Stimulated activated naive CD8-positive, alpha-beta T cell treated with anti-CD3 and anti-CD28 coated beads, Interleukin-15, amount 100 ng/mL, for 72 hours (primary cell): ENCODE measurements at regions not wholly inside any gene's neighbourhood (a gene's known extent, or its start where the extent isn't known, plus 50 kb on each side); places are given as distances from the start of the nearest gene placed in this dataset.
A peak's percentile ranks its signal among the peaks of the same experiment; 100 is the strongest.
"Not testable (repeated sequence)": the region's sequence is repeated elsewhere in the genome, so short reads cannot be mapped to it uniquely, and the experiment has no call there.

Source experiments
- ATAC-seq: fragments of 150-1000 bp; cut with Tn5 transposase; 2 replicates; pipeline ENCODE4 v1.10.0; 2021; ENCODE audit warnings: mild to moderate bottlenecking, moderate library complexity
- DNase-seq, 2 donors: peaks; one replicate each; pipeline ENCODE4 v3.0.0; 2021 to 2022
- H3K27ac Mint-ChIP-seq, 2 donors: one replicate each; pipeline ENCODE4 v1.8.0; 2022; ENCODE audit warnings: mild to moderate bottlenecking in 2 of 2, mixed read lengths in 2 of 2, moderate library complexity in 2 of 2
- H3K27me3 Mint-ChIP-seq: one replicate; pipeline ENCODE4 v1.8.0; 2022; ENCODE audit warnings: mixed read lengths
- H3K4me1 Mint-ChIP-seq: one replicate; pipeline ENCODE4 v1.8.0; 2022; ENCODE audit warnings: mild to moderate bottlenecking, mixed read lengths
- H3K4me3 Mint-ChIP-seq, 2 donors: one replicate each; pipeline ENCODE4 v1.8.0; 2022; ENCODE audit warnings: mild to moderate bottlenecking in 2 of 2, mixed read lengths in 2 of 2, moderate library complexity in 1 of 2
- H3K9me3 Mint-ChIP-seq, 2 donors: one replicate each; pipeline ENCODE4 v1.8.0; 2022; ENCODE audit warnings: mixed read lengths in 2 of 2

DNA sequence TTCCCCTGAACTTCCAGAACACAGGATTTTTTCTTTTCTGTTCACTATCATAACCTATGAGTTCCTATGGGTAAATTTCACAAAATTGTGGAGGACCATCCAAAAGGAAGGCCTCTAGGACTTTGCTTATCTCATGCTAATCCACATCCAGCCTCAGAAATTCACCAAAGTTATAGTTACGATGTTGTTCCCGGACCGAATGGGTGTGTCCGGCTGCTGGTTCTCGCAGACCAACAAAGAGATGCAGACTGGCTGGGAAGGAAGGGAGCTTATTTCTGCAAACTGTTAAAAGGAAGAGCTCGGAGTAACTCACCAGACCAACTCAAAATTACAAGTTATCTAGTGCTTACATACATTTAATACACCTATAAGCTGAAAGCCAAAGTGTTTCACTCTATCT, 882.9 kb upstream of the SPRY2 start:
- no peak for ATAC-seq
- no peaks in the 10 kb centered on the region for H3K27me3 Mint-ChIP-seq

GRCh38 chr13:81211713-81212112, 870.8 kb upstream of the SPRY2 start:
- Mint-ChIP-seq H3K9me3 (peaks cover 0 to 7% of the 10 kb centered on the region in 2 donors), H3K4me3 (no peak overlapping the region), H3K27ac (no peak overlapping the region), H3K27me3 (no peaks in the 10 kb centered on the region), H3K4me1 (no peaks in the 10 kb centered on the region)
- ATAC-seq (no peak), DNase-seq (no peak)

More for the DNA sequence above, 882.9 kb upstream of the SPRY2 start:
- no peaks in the 10 kb centered on the region for H3K9me3 Mint-ChIP-seq
- no peaks in the 10 kb centered on the region for H3K4me1 Mint-ChIP-seq
- H3K4me3 Mint-ChIP-seq, result no peak overlapping the region
- DNase-seq, result no peak
- H3K27ac Mint-ChIP-seq, result no peak overlapping the region

DNA sequence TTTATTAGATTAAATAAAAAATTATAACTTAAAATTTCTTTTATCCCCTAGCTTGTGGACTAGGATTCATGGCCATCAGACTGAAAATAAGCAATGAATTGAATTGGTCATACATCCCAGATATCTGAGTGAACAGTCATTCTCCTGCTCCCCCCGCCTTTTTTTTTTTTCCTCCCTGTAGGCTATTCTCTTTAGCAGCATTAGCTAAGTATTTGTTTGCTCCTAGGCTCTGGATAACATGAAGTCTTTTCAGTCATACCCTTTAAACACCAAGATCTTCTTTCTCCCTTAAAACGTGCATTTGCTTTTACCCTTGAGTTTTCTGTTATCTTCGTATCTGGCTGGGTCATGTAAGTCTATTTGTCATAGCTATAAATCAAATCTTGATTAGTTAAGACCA, 866.7 kb upstream of the SPRY2 start:
- peaks cover 0 to 4% of the 10 kb centered on the region in 2 donors for H3K9me3 Mint-ChIP-seq
- H3K27me3 Mint-ChIP-seq, result no peaks in the 10 kb centered on the region
- H3K4me1 Mint-ChIP-seq, result no peaks in the 10 kb centered on the region
- no peak overlapping the region for H3K4me3 Mint-ChIP-seq
- no peak overlapping the region for H3K27ac Mint-ChIP-seq
- DNase-seq, result no peak
- ATAC-seq, result no peak

DNA sequence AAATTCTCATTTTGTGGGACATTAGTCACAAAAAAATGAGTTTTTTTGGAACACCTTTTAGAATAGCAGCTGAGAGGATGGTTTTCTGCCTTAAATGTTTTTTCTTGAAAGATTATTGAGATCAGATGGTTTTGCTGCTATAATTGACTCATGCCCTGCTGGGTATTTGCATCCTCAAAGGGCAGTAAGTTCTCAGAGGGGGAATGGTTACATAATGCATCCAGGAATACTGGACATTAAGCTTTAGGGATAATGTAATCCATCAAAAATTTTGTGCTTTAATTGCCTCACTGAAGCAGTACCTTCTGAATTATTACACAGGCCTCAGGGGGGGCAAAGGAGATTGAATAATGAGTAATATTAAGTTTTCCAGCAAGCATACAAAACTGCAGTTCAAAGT, 866.3 kb upstream of the SPRY2 start:
- H3K9me3 Mint-ChIP-seq, result peaks cover 0 to 4% of the 10 kb centered on the region in 2 donors
- H3K27ac Mint-ChIP-seq, result no peak overlapping the region
- H3K4me1 Mint-ChIP-seq, result no peaks in the 10 kb centered on the region
- DNase-seq (no peak), ATAC-seq (no peak)
- no peak overlapping the region for H3K4me3 Mint-ChIP-seq
- H3K27me3 Mint-ChIP-seq, result no peaks in the 10 kb centered on the region

- Mint-ChIP-seq H3K27ac (no peak overlapping the region), H3K4me3 (no peak overlapping the region), H3K27me3 (no peaks in the 10 kb centered on the region), H3K9me3 (no peaks in the 10 kb centered on the region), H3K4me1 (no peaks in the 10 kb centered on the region)
- no peak for DNase-seq
- ATAC-seq, result no peak
Observed at GRCh38 chr13:81203783-81204182, 862.9 kb upstream of the SPRY2 start.

DNA sequence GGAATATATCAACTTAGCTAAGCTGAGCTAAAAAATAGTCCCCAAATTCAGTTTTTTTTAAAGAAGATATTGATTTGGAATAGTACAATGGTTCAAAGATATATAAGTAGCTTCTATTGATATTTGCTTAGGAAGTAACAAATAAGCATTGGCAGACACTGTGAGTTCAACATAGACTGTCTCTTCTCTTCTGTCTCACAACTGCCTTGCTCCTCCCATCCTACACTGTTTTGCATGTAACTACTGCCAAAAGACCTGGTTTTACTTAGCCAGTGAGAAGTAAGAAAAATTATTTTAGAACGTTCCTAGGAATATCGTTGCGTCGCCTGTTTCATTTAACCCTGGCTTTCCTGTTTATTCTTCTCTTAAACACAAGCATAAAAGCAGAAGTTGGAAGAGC, 859.0 kb upstream of the SPRY2 start:
- no peak for ATAC-seq
- H3K4me1 Mint-ChIP-seq, result no peaks in the 10 kb centered on the region

GRCh38 chr13:81197966-81198365, 857.0 kb upstream of the SPRY2 start:
- no peak overlapping the region for H3K4me3 Mint-ChIP-seq
- no peaks in the 10 kb centered on the region for H3K4me1 Mint-ChIP-seq
- no peak for ATAC-seq
- DNase-seq, result no peak
- H3K27me3 Mint-ChIP-seq, result no peaks in the 10 kb centered on the region
- H3K27ac Mint-ChIP-seq, result no peak overlapping the region
- H3K9me3 Mint-ChIP-seq, result peaks cover 19 to 36% of the 10 kb centered on the region in 2 donors

More for the DNA sequence above, 859.0 kb upstream of the SPRY2 start:
- Mint-ChIP-seq H3K9me3 (peaks cover 15 to 19% of the 10 kb centered on the region in 2 donors), H3K27me3 (no peaks in the 10 kb centered on the region), H3K4me3 (no peak overlapping the region), H3K27ac (peak overlapping the region in 1 of 2 donors; percentile 6)
- DNase-seq, result no peak

- Mint-ChIP-seq H3K4me3 (no peak overlapping the region), H3K4me1 (no peaks in the 10 kb centered on the region), H3K9me3 (peaks cover 19 to 36% of the 10 kb centered on the region in 2 donors), H3K27me3 (no peaks in the 10 kb centered on the region), H3K27ac (no peak overlapping the region)
- DNase-seq (no peak), ATAC-seq (no peak)
Observed at GRCh38 chr13:81197483-81197882, 856.6 kb upstream of the SPRY2 start.

- Mint-ChIP-seq H3K27ac (no peak overlapping the region), H3K9me3 (peaks cover 28 to 36% of the 10 kb centered on the region in 2 donors), H3K4me3 (no peak overlapping the region), H3K27me3 (no peaks in the 10 kb centered on the region), H3K4me1 (no peaks in the 10 kb centered on the region)
- DNase-seq (no peak), ATAC-seq (no peak)
Observed at GRCh38 chr13:81194362-81194761, 853.4 kb upstream of the SPRY2 start.

DNA sequence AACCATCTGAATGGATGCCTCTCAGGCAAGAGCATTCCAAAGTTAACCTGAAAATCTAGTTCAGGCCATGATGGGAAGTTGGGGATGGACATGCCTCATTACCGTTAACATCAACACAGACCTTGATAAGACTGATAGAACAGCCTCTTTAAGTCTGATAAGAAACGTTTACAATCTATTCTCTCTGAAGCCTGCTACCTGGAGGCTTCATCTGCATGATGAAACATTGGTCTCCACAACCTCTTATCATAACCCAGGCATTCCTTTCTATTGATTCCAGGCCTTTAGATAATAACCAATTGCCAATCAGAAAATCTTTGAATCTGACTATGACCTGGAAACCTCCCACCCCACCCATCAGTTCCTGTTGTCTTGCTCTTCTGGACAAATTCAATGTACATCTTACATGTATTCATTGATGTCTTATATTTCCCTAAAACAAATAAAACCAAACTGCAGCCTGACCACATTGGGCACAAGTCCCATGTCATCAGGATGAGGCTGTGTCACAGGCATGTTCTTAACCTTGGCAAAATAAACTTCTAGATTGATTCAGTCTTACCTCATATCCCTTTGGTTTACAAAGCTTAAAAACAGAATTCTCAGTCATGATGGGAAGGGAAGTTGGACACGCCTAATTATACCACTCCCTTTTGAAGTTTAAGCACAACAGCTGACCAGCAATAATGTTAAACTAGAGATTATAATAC, 843.8 kb upstream of the SPRY2 start:
- H3K4me1 Mint-ChIP-seq, result no peaks in the 10 kb centered on the region
- ATAC-seq (no peak), DNase-seq (no peak)
- no peaks in the 10 kb centered on the region for H3K27me3 Mint-ChIP-seq
- peaks cover 4 to 7% of the 10 kb centered on the region in 2 donors for H3K9me3 Mint-ChIP-seq
- H3K27ac Mint-ChIP-seq, result no peak overlapping the region
- H3K4me3 Mint-ChIP-seq, result no peak overlapping the region

DNA sequence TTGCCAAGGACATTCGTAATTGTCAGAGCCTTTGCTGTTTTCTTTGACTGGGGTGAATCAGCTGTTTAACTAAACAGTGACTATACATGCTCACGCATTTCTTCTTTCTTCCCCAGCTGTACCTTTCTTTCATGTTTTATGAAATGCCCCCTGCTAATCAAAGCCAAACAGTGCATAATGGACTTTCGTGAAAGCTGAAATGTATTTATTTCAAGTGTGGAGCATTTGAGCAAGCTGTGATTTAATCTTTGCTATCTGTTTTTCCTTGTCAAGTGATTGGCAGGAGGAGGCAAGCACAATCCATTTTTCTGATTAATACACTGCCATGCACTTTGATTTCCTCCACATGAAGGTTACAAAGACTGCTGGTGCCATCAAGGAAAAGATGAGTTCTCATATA, 831.7 kb upstream of the SPRY2 start:
- Mint-ChIP-seq H3K4me3 (no peak overlapping the region), H3K27ac (no peak overlapping the region), H3K27me3 (no peaks in the 10 kb centered on the region), H3K9me3 (no peaks in the 10 kb centered on the region), H3K4me1 (no peaks in the 10 kb centered on the region)
- ATAC-seq (no peak), DNase-seq (no peak)

DNA sequence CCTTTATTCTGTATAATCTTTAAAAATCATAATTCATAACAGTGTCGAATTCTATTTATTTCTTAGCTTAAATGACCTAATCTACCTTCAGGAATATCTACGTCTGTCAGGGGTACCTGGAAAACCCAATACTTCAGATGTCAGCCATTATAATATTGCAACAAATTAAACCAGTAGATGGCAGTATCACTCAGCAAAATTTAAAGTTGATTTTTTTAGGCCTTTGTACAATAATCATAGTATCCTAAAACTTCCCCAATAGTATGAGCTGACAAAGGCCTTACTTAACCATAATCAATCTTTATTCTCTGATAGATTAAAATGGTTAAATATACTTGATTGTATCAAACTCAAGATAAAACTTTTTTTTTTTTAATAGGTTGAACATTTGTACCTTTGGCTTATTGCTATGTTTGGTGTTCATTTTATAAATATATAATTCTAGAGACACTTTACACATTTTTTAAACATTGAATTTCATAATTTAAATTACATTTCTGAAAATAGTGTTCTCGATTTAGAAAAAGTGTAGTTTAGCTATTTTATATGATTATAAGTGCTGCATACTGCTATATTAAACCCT, 830.2 kb upstream of the SPRY2 start:
- no peak for ATAC-seq
- no peak for DNase-seq
- Mint-ChIP-seq H3K27ac (no peak overlapping the region), H3K9me3 (peaks cover 0 to 8% of the 10 kb centered on the region in 2 donors), H3K27me3 (no peaks in the 10 kb centered on the region), H3K4me3 (no peak overlapping the region), H3K4me1 (no peaks in the 10 kb centered on the region)

GRCh38 chr13:81163823-81164222, 822.9 kb upstream of the SPRY2 start:
- H3K27ac Mint-ChIP-seq, ATAC-seq, H3K27me3 Mint-ChIP-seq, DNase-seq, H3K4me1 Mint-ChIP-seq, H3K4me3 Mint-ChIP-seq: not testable (repeated sequence)
- H3K9me3 Mint-ChIP-seq, result peaks cover 0 to 13% of the 10 kb centered on the region in 2 donors

DNA sequence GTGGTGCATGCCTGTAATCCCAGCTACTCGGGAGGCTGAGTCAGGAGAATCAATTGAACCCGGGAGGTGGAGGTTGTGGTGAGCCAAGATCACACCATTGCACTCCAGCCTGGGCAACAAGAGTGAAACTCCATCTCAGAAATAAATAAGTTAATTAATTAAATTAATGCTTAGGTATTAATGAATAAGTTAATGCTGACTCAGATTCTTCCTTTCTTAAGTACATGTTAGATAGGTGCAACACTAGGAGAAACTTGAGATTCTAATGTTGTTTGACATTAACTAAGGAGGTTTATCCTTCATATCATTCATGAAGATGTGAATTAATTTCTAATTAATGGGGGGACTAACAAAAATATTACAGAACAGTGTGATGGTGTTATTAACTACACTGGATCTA, 812.6 kb upstream of the SPRY2 start:
- no peak overlapping the region for H3K4me3 Mint-ChIP-seq
- ATAC-seq, result no peak
- no peak for DNase-seq
- no peak overlapping the region for H3K27ac Mint-ChIP-seq
- H3K4me1 Mint-ChIP-seq, result no peaks in the 10 kb centered on the region
- no peaks in the 10 kb centered on the region for H3K27me3 Mint-ChIP-seq
- H3K9me3 Mint-ChIP-seq, result peaks cover 6 to 20% of the 10 kb centered on the region in 2 donors

DNA sequence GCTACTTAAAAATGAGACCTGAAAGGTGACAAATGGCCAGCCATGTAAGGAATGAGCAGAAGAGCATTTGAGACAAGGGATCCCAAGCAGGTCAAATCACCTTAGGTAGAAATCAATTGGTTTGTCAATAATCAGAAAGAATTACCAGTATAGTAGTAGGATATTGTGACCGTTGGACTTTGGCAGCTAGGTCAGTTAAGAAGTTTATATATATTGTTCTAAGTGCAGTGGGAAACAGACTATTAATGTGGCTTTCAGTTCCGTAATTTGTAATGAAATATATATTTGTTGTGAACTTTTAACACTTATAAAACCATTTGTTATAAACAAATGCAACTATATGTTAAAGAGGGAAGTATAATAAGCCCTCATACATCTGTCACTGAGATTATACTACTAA, 807.9 kb upstream of the SPRY2 start:
- Mint-ChIP-seq H3K4me3 (no peak overlapping the region), H3K27me3 (no peaks in the 10 kb centered on the region), H3K27ac (no peak overlapping the region), H3K4me1 (no peaks in the 10 kb centered on the region), H3K9me3 (peaks cover 13 to 33% of the 10 kb centered on the region in 2 donors)
- DNase-seq, result no peak
- ATAC-seq, result no peak

GRCh38 chr13:81146576-81146975, 805.6 kb upstream of the SPRY2 start:
- H3K4me3 Mint-ChIP-seq, H3K4me1 Mint-ChIP-seq, ATAC-seq, H3K27ac Mint-ChIP-seq, DNase-seq, H3K27me3 Mint-ChIP-seq: not testable (repeated sequence)
- H3K9me3 Mint-ChIP-seq, result peaks cover 13 to 29% of the 10 kb centered on the region in 2 donors
